HG03108 (cell line): ENCODE measurements at regions not wholly inside any gene's neighbourhood (a gene's known extent, or its start where the extent isn't known, plus 50 kb on each side); places are given as distances from the start of the nearest gene placed in this dataset.
"Not testable (repeated sequence)": the region's sequence is repeated elsewhere in the genome, so short reads cannot be mapped to it uniquely, and the experiment has no call there.

Experiments
- ATAC-seq: cut with Tn5 transposase; IDR thresholded peaks from one replicate; pipeline ENCODE4 v1.9.1; 2021; ENCODE audit warnings: moderate library complexity; ENCODE audit not compliant: unreplicated experiment

- no peak for ATAC-seq
Measured at GRCh38 chr13:65453982-65454381, 1776.2 kb downstream of the PCDH9 start.

GRCh38 chr13:65445340-65445739, 1784.8 kb downstream of the PCDH9 start:
- no peak for ATAC-seq

GRCh38 chr13:65435590-65435989, 1794.5 kb downstream of the PCDH9 start:
- no peak for ATAC-seq

- ATAC-seq, result no peak
Measured at GRCh38 chr13:65417953-65418352, 1812.2 kb downstream of the PCDH9 start.

- no peak for ATAC-seq
Measured at GRCh38 chr13:65416784-65417183, 1813.4 kb downstream of the PCDH9 start.

GRCh38 chr13:65414187-65414586, 1815.9 kb downstream of the PCDH9 start:
- ATAC-seq, result no peak

- no peak for ATAC-seq
Measured at GRCh38 chr13:65411521-65411920, 1818.6 kb downstream of the PCDH9 start.

- no peak for ATAC-seq
Measured at GRCh38 chr13:65410791-65411190, 1819.3 kb downstream of the PCDH9 start.

- ATAC-seq, result no peak
Measured at GRCh38 chr13:65401315-65401714, 1828.8 kb downstream of the PCDH9 start.

GRCh38 chr13:65400702-65401101, 1829.4 kb downstream of the PCDH9 start:
- no peak for ATAC-seq

GRCh38 chr13:65387743-65388347, 1842.3 kb downstream of the PCDH9 start:
- ATAC-seq, result no peak

GRCh38 chr13:65378943-65379519, 1851.1 kb downstream of the PCDH9 start:
- ATAC-seq, result no peak

GRCh38 chr13:65378484-65378883, 1851.7 kb downstream of the PCDH9 start:
- ATAC-seq, result no peak

GRCh38 chr13:65368832-65369231, 1861.3 kb downstream of the PCDH9 start:
- no peak for ATAC-seq

- ATAC-seq, result no peak
Measured at GRCh38 chr13:65353951-65354350, 1876.2 kb downstream of the PCDH9 start.

- not testable (repeated sequence) for ATAC-seq
Measured at GRCh38 chr13:65353150-65353549, 1877.0 kb downstream of the PCDH9 start.

- no peak for ATAC-seq
Measured at GRCh38 chr13:65347420-65348030, 1882.6 kb downstream of the PCDH9 start.

GRCh38 chr13:65343898-65344663, 1886.1 kb downstream of the PCDH9 start:
- ATAC-seq, result no peak

GRCh38 chr13:65342541-65343337, 1887.4 kb downstream of the PCDH9 start:
- no peak for ATAC-seq

GRCh38 chr13:65339241-65339640, 1890.9 kb downstream of the PCDH9 start:
- no peak for ATAC-seq

GRCh38 chr13:65336916-65337315, 1893.2 kb downstream of the PCDH9 start:
- ATAC-seq, result no peak
